Erythroblast (primary cell): ENCODE measurements at regions not wholly inside any gene's neighbourhood (a gene's known extent, or its start where the extent isn't known, plus 50 kb on each side); places are given as distances from the start of the nearest gene placed in this dataset.

Experiments
- GATA1 ChIP-seq: IDR thresholded peaks from 2 replicates; pipeline ENCODE4 v1.6.1; 2011; ENCODE audit warnings: low read depth, mild to moderate bottlenecking, control low read depth, low read length, moderate library complexity
- POLR2A ChIP-seq: IDR thresholded peaks from 2 replicates; pipeline ENCODE4 v1.6.1; 2011; ENCODE audit warnings: mild to moderate bottlenecking, low read length

- TF ChIP-seq POLR2A (no peak), GATA1 (no peak)
These were observed 51.3 kb upstream of the ZNF169 start for GRCh38 chr9:94207781-94208180.
